Endothelial cell of umbilical vein (primary cell): ENCODE measurements at regions not wholly inside any gene's neighbourhood (a gene's known extent, or its start where the extent isn't known, plus 50 kb on each side); places are given as distances from the start of the nearest gene placed in this dataset.

Source experiments
- BruUV-seq: library from RNA; stranded (reverse); fragments of 400-500 nt; replicated peaks from 2 replicates; lab custom pipeline; 2021; lab: Mats Ljungman, UMichigan
- CTCF ChIA-PET: fragments of 300-600, 350-600 bp; sonication (Branson Sonifier 250); formaldehyde crosslinking; loops from one replicate; lab custom pipeline; 2021; ENCODE audit warnings: antibody characterized with exemption, inconsistent platforms; lab: Charles Lee
- POLR2A ChIA-PET: fragments of 300-600, 350-600 bp; sonication (Branson Sonifier 250); formaldehyde crosslinking; loops from one replicate; lab custom pipeline; 2021; ENCODE audit warnings: antibody characterized with exemption, inconsistent platforms; lab: Charles Lee
- DNase-seq: peaks from one replicate; pipeline ENCODE4 v3.0.0-alpha.2; 2011; ENCODE audit warnings: low read depth, low spot score
- FAIRE-seq: peaks from 2 replicates; lab custom pipeline; 2011; peaks lifted over from hg19 to GRCh38; lab: Jason Lieb, UNC
- H2AFZ ChIP-seq: 2 replicates; pipeline ENCODE4 v1.6.0; 2012; ENCODE audit warnings: low read depth, low read length, control low read depth, inconsistent platforms
- H3K27ac ChIP-seq: 2 replicates; pipeline ENCODE4 v1.5.1; 2011; ENCODE audit warnings: low read depth, mild to moderate bottlenecking, control low read depth, low read length, moderate library complexity; ENCODE audit not compliant: insufficient read depth
- H3K27me3 ChIP-seq, 2 experiments: 2 replicates each; pipeline versions ENCODE4 v1.6.0 to v1.6.1; 2011; ENCODE audit warnings: low read length in 2 of 2, mixed read lengths in 1 of 2; ENCODE audit not compliant: control insufficient read depth in 2 of 2, insufficient read depth in 2 of 2
- H3K36me3 ChIP-seq, 2 experiments: 2 replicates in 1 of 2; 3 replicates in 1 of 2; pipeline ENCODE4 v1.5.1; 2011; ENCODE audit warnings: low read length in 2 of 2, mild to moderate bottlenecking in 1 of 2, moderate library complexity in 1 of 2; ENCODE audit not compliant: control insufficient read depth in 2 of 2, insufficient read depth in 2 of 2; ENCODE audit errors: extremely low read depth in 1 of 2
- H3K4me1 ChIP-seq: 3 replicates; pipeline ENCODE4 v1.5.1; 2011; ENCODE audit warnings: mild to moderate bottlenecking, low read length; ENCODE audit not compliant: control insufficient read depth, insufficient read depth; ENCODE audit errors: extremely low read depth
- H3K4me2 ChIP-seq: 2 replicates; pipeline ENCODE4 v1.6.1; 2011; ENCODE audit warnings: low read length, control low read depth, mixed read lengths; ENCODE audit not compliant: insufficient read depth
- H3K4me3 ChIP-seq, 3 experiments: fragments of 200-600 bp in 1 of 3; sonication (generic), shearing (Covaris generic) in 1 of 3; replicated peaks in 1 of 3; 2 replicates each; pipeline ENCODE4 v1.5.1; 2011 to 2016; ENCODE audit warnings: control low read depth in 3 of 3, low read length in 3 of 3, mild to moderate bottlenecking in 2 of 3, inconsistent platforms in 1 of 3, low read depth in 1 of 3, moderate library complexity in 1 of 3; ENCODE audit not compliant: insufficient read depth in 1 of 3
- H3K79me2 ChIP-seq: 2 replicates; pipeline ENCODE4 v1.6.0; 2012; ENCODE audit warnings: low read length, inconsistent platforms; ENCODE audit not compliant: control insufficient read depth, insufficient read depth
- H3K9ac ChIP-seq: replicated peaks from 2 replicates; pipeline ENCODE3; 2011; ENCODE audit warnings: low read length, control low read depth; ENCODE audit not compliant: insufficient read depth; ENCODE audit errors: extremely low read depth
- H3K9me1 ChIP-seq: replicated peaks from 3 replicates; pipeline ENCODE4 v1.6.0; 2011; ENCODE audit warnings: mild to moderate bottlenecking, low read length; ENCODE audit not compliant: control insufficient read depth, insufficient read depth; ENCODE audit errors: extremely low read depth
- H3K9me3 ChIP-seq: replicated peaks from 2 replicates; pipeline ENCODE4 v1.5.1; 2012; ENCODE audit warnings: low read length, inconsistent platforms; ENCODE audit not compliant: control insufficient read depth, insufficient read depth
- H4K20me1 ChIP-seq: replicated peaks from 2 replicates; pipeline ENCODE3; 2011; ENCODE audit warnings: mild to moderate bottlenecking, low read length; ENCODE audit not compliant: control insufficient read depth, insufficient read depth; ENCODE audit errors: extremely low read depth
- CTCF ChIP-seq, 2 donors: IDR thresholded peaks; 1 replicate in 1 of 2; 2 replicates in 1 of 2; pipeline ENCODE4 v1.5.1; 2011; ENCODE audit warnings: low read length in 2 of 2, mild to moderate bottlenecking in 2 of 2, moderate library complexity in 2 of 2, control low read depth in 1 of 2, inconsistent platforms in 1 of 2, low read depth in 1 of 2; ENCODE audit not compliant: insufficient read depth in 1 of 2; ENCODE audit errors: extremely low read depth in 1 of 2
- EZH2 ChIP-seq: IDR thresholded peaks from 2 replicates; pipeline ENCODE4 v1.6.1; 2012; ENCODE audit warnings: borderline replicate concordance, low read depth, mild to moderate bottlenecking, moderate library complexity, low read length, inconsistent platforms; ENCODE audit not compliant: severe bottlenecking
- FOS ChIP-seq: IDR thresholded peaks from 2 replicates; pipeline ENCODE4 v1.6.1; 2011; ENCODE audit warnings: mild to moderate bottlenecking, low read length, moderate library complexity, borderline replicate concordance; ENCODE audit not compliant: insufficient read depth
- GATA2 ChIP-seq: IDR thresholded peaks from 2 replicates; pipeline ENCODE4 v1.7.0; 2011; ENCODE audit warnings: low read depth, mild to moderate bottlenecking, moderate library complexity, mixed read lengths, low read length; ENCODE audit not compliant: insufficient read length, insufficient read depth
- JUN ChIP-seq: IDR thresholded peaks from 2 replicates; pipeline ENCODE4 v1.6.1; 2011; ENCODE audit warnings: borderline replicate concordance, low read depth; ENCODE audit not compliant: insufficient read length, insufficient read depth
- MAX ChIP-seq: IDR thresholded peaks from 2 replicates; pipeline ENCODE4 v1.6.1; 2011; ENCODE audit not compliant: insufficient read depth, insufficient read length
- MYC ChIP-seq: IDR thresholded peaks from one replicate; pipeline ENCODE4 v1.6.1; 2011; ENCODE audit warnings: mild to moderate bottlenecking, low read depth, low read length
- POLR2A ChIP-seq: IDR thresholded peaks from 2 replicates; pipeline ENCODE4 v1.6.1; 2012; ENCODE audit warnings: low read depth, mild to moderate bottlenecking, control low read depth, low read length
- POLR2AphosphoS5 ChIP-seq: IDR thresholded peaks from 2 replicates; pipeline ENCODE4 v1.6.1; 2012; ENCODE audit warnings: low read depth, mild to moderate bottlenecking, control low read depth, low read length, moderate library complexity; ENCODE audit not compliant: insufficient read depth
- dilution Hi-C: fragments of 300-500 bp; cut with MboI; formaldehyde crosslinking; loops from one replicate; pipeline ENCODE4 v1.15.0; 2019; ENCODE audit warnings: low sequenced_read_pairs; ENCODE audit not compliant: extremely low pct_ligation_motif_present
- intact Hi-C: fragments of 100-400 bp; cut with micrococcal nuclease; formaldehyde crosslinking; loops from one replicate; pipeline ENCODE4 v1.10.0; 2022

- Histone ChIP-seq H3K9me3 (no peaks in the 10 kb centered on the region), H3K27ac (no peak overlapping the region), H3K9ac (no peak overlapping the region), H3K27me3 (peaks cover 0 to 2% of the 10 kb centered on the region in 2 experiments), H3K4me3 (no peak overlapping the region), H3K4me1 (no peaks in the 10 kb centered on the region), H3K9me1 (no peaks in the 10 kb centered on the region), H3K36me3 (no peaks in the 10 kb centered on the region), H4K20me1 (no peaks in the 10 kb centered on the region), H2AFZ (no peak overlapping the region), H3K79me2 (no peaks in the 10 kb centered on the region), H3K4me2 (no peak overlapping the region)
- intact Hi-C loops (no loop called here), dilution Hi-C loops (no loop called here)
- TF ChIP-seq FOS = no peak
- no peak for TF ChIP-seq MYC
- TF ChIP-seq EZH2 = no peak
- no peak for TF ChIP-seq POLR2A
- no peak for TF ChIP-seq POLR2AphosphoS5
- no peak for TF ChIP-seq GATA2
- no peak for TF ChIP-seq MAX
- TF ChIP-seq CTCF (IDR thresholded peaks at IDR 0.05; ENCODE audit: extremely low read depth in 1 of 2, insufficient read depth in 1 of 2, low read depth in 1 of 2, low read length in 2 of 2) = no peak
- TF ChIP-seq JUN = no peak
- ChIA-PET CTCF (no interaction called here), POLR2A (no interaction called here)
- BruUV-seq = no TSS peak
- DNase-seq = no peak
- no peak for FAIRE-seq
Measured at GRCh38 chr11:13603661-13604060, 64.8 kb upstream of the FAR1 start.
